CD14-positive monocyte (primary cell): ENCODE measurements at regions not wholly inside any gene's neighbourhood (a gene's known extent, or its start where the extent isn't known, plus 50 kb on each side); places are given as distances from the start of the nearest gene placed in this dataset.
"Not testable (repeated sequence)": the region's sequence is repeated elsewhere in the genome, so short reads cannot be mapped to it uniquely, and the experiment has no call there.

Source experiments
- DNase-seq, 3 donors: peaks; one replicate each; pipeline ENCODE4 v3.0.0-alpha.2; 2011 to 2022
- H2AFZ ChIP-seq: 2 replicates; pipeline ENCODE4 v1.6.0; 2012; ENCODE audit warnings: mild to moderate bottlenecking, low read depth, low read length, inconsistent platforms; ENCODE audit not compliant: insufficient read depth, poor library complexity, severe bottlenecking
- H3K27ac ChIP-seq, 2 donors: 1 replicate in 1 of 2; 2 replicates in 1 of 2; pipeline ENCODE4 v1.5.1; 2012 to 2013; ENCODE audit warnings: low read length in 2 of 2, control low read depth in 1 of 2, inconsistent platforms in 1 of 2, low read depth in 1 of 2, mild to moderate bottlenecking in 1 of 2
- H3K27me3 ChIP-seq, 2 donors: one replicate each; pipeline versions ENCODE4 v1.6.0 to v1.6.1; 2011 to 2013; ENCODE audit warnings: low read length in 2 of 2; ENCODE audit not compliant: control insufficient read depth in 2 of 2, insufficient read depth in 2 of 2
- H3K36me3 ChIP-seq, 2 donors: replicated peaks in 1 of 2; 1 replicate in 1 of 2; 2 replicates in 1 of 2; pipeline versions ENCODE4 v1.5.1 to v1.6.1; 2012 to 2013; ENCODE audit warnings: low read length in 2 of 2, control low read depth in 1 of 2, inconsistent platforms in 1 of 2, mild to moderate bottlenecking in 1 of 2; ENCODE audit not compliant: insufficient read depth in 2 of 2, control insufficient read depth in 1 of 2
- H3K4me1 ChIP-seq, 2 donors: 1 replicate in 1 of 2; 2 replicates in 1 of 2; pipeline versions ENCODE4 v1.5.1 to v1.6.1; 2012 to 2013; ENCODE audit warnings: low read length in 2 of 2, control low read depth in 1 of 2, inconsistent platforms in 1 of 2, mild to moderate bottlenecking in 1 of 2, moderate library complexity in 1 of 2; ENCODE audit not compliant: insufficient read depth in 2 of 2, control insufficient read depth in 1 of 2
- H3K4me2 ChIP-seq: replicated peaks from 2 replicates; pipeline ENCODE3; 2012; ENCODE audit warnings: low read length, moderate library complexity, mild to moderate bottlenecking; ENCODE audit not compliant: poor library complexity, severe bottlenecking; ENCODE audit errors: extremely low read depth
- H3K4me3 ChIP-seq, 3 experiments: fragments of 200-600 bp in 1 of 3; sonication (generic) in 1 of 3; replicated peaks in 1 of 3; 1 replicate in 2 of 3; 2 replicates in 1 of 3; pipeline ENCODE4 v1.5.1; 2011 to 2013; ENCODE audit warnings: low read length in 3 of 3, mild to moderate bottlenecking in 3 of 3, control low read depth in 2 of 3, low read depth in 2 of 3, inconsistent platforms in 1 of 3, moderate library complexity in 1 of 3
- H3K79me2 ChIP-seq: 2 replicates; pipeline ENCODE4 v1.6.0; 2012; ENCODE audit warnings: mild to moderate bottlenecking, control low read depth, inconsistent platforms, low read length, moderate library complexity; ENCODE audit not compliant: insufficient read depth
- H3K9ac ChIP-seq: 2 replicates; pipeline ENCODE4 v1.6.0; 2017; ENCODE audit warnings: low read length, mild to moderate bottlenecking; ENCODE audit not compliant: insufficient read depth, poor library complexity, severe bottlenecking
- H3K9me3 ChIP-seq, 2 donors: replicated peaks in 1 of 2; 1 replicate in 1 of 2; 2 replicates in 1 of 2; pipeline versions ENCODE4 v1.5.1 to v1.6.1; 2012 to 2013; ENCODE audit warnings: low read length in 2 of 2, control low read depth in 1 of 2; ENCODE audit not compliant: control insufficient read depth in 1 of 2, insufficient read depth in 1 of 2
- H4K20me1 ChIP-seq: 2 replicates; pipeline ENCODE4 v1.6.0; 2012; ENCODE audit warnings: mild to moderate bottlenecking, low read length, control low read depth, moderate library complexity; ENCODE audit not compliant: insufficient read depth
- H3K27ac Mint-ChIP-seq, 7 donors: one replicate each; pipeline ENCODE4 v1.8.0; 2020; ENCODE audit warnings: mild to moderate bottlenecking in 7 of 7, mixed read lengths in 7 of 7, moderate library complexity in 6 of 7, inconsistent platforms in 2 of 7
- H3K27me3 Mint-ChIP-seq, 3 donors: one replicate each; pipeline ENCODE4 v1.8.0; 2021 to 2022; ENCODE audit warnings: low read depth in 3 of 3, mild to moderate bottlenecking in 3 of 3, mixed read lengths in 3 of 3, moderate library complexity in 3 of 3, inconsistent platforms in 1 of 3
- H3K36me3 Mint-ChIP-seq, 2 donors: one replicate each; pipeline ENCODE4 v1.8.0; 2020; ENCODE audit warnings: mixed read lengths in 2 of 2, inconsistent platforms in 1 of 2, mild to moderate bottlenecking in 1 of 2
- H3K4me1 Mint-ChIP-seq: one replicate; pipeline ENCODE4 v1.8.0; 2020; ENCODE audit warnings: mild to moderate bottlenecking, mixed read lengths
- H3K4me3 Mint-ChIP-seq, 2 donors: one replicate each; pipeline ENCODE4 v1.8.0; 2020; ENCODE audit warnings: mild to moderate bottlenecking in 2 of 2, mixed read lengths in 2 of 2, moderate library complexity in 1 of 2
- H3K9me3 Mint-ChIP-seq, 7 donors: one replicate each; pipeline ENCODE4 v1.8.0; 2020 to 2022; ENCODE audit warnings: mixed read lengths in 7 of 7, mild to moderate bottlenecking in 6 of 7, moderate library complexity in 6 of 7, inconsistent platforms in 2 of 7
- CTCF ChIP-seq: fragments of 200-600 bp; IDR thresholded peaks from one replicate; pipeline ENCODE4 v1.8.0; 2022; ENCODE audit warnings: antibody characterized with exemption, mild to moderate bottlenecking
- WGBS: methylation state at CpG from one replicate; pipeline ENCODE4 v1.1.5; 2013; ENCODE audit warnings: missing lambda C conversion rate; ENCODE audit not compliant: insufficient coverage; 5-methylcytosine and 5-hydroxymethylcytosine counted together
- intact Hi-C, 2 donors: fragments of 100-400 bp; cut with micrococcal nuclease; formaldehyde crosslinking; loops; one replicate each; pipeline versions ENCODE4 v1.15.0 to v1.15.1; 2023

- H3K27ac ChIP-seq: no peak overlapping the region
Observed at GRCh38 chr12:9340422-9341259, 132.4 kb upstream of the PZP start.

GRCh38 chr12:9337656-9338055 lies 129.5 kb upstream of the PZP start:
- H3K9me3 ChIP-seq: peaks cover 0 to 18% of the 10 kb centered on the region in 2 donors
- TF ChIP-seq CTCF: no peak
- H3K79me2 ChIP-seq: no peaks in the 10 kb centered on the region
- Mint-ChIP-seq H3K9me3 (peaks cover 11 to 25% (median 18%) of the 10 kb centered on the region in 7 donors), H3K27ac (no peak overlapping the region), H3K36me3 (peaks cover 4 to 6% of the 10 kb centered on the region in 2 donors), H3K27me3 (peaks cover 0 to 3% (median 2%) of the 10 kb centered on the region in 3 donors), H3K4me1 (peaks cover 20% of the 10 kb centered on the region), H3K4me3 (no peak overlapping the region)
- no peak overlapping the region for H3K27ac ChIP-seq
- H3K9ac ChIP-seq: no peak overlapping the region
- H3K27me3 ChIP-seq: no peaks in the 10 kb centered on the region
- H3K4me2 ChIP-seq: no peak overlapping the region
- no peaks in the 10 kb centered on the region for H4K20me1 ChIP-seq
- intact Hi-C loops: no loop called here
- H3K4me1 ChIP-seq: peaks cover 20% of the 10 kb centered on the region in 2 donors
- H2AFZ ChIP-seq: no peak overlapping the region
- DNase-seq: no peak
- H3K4me3 ChIP-seq: no peak overlapping the region
- H3K36me3 ChIP-seq: no peaks in the 10 kb centered on the region

More at GRCh38 chr12:9340422-9341259, 132.4 kb upstream of the PZP start:
- H2AFZ ChIP-seq: no peak overlapping the region
- no peaks in the 10 kb centered on the region for H3K36me3 ChIP-seq
- DNase-seq: no peak
- Mint-ChIP-seq H3K4me1 (peaks cover 3% of the 10 kb centered on the region), H3K4me3 (no peak overlapping the region), H3K27ac (no peak overlapping the region), H3K9me3 (peaks cover 8 to 19% (median 17%) of the 10 kb centered on the region in 7 donors), H3K36me3 (peaks cover 4 to 6% of the 10 kb centered on the region in 2 donors), H3K27me3 (peaks cover 0 to 2% (median 2%) of the 10 kb centered on the region in 3 donors)
- H3K9ac ChIP-seq: no peak overlapping the region
- H3K4me3 ChIP-seq: no peak overlapping the region
- H3K9me3 ChIP-seq: peaks cover 0 to 15% of the 10 kb centered on the region in 2 donors
- intact Hi-C loops: no loop called here
- no peak for TF ChIP-seq CTCF
- H3K4me1 ChIP-seq: no peaks in the 10 kb centered on the region
- H4K20me1 ChIP-seq: no peaks in the 10 kb centered on the region
- no peak overlapping the region for H3K4me2 ChIP-seq
- H3K27me3 ChIP-seq: no peaks in the 10 kb centered on the region
- no peaks in the 10 kb centered on the region for H3K79me2 ChIP-seq
- 93% methylated on average over 4 of the region's 8 CpGs for WGBS

- H2AFZ ChIP-seq, H3K4me3 ChIP-seq, H4K20me1 ChIP-seq, H3K4me2 ChIP-seq, H3K4me3 Mint-ChIP-seq, H3K27ac ChIP-seq, H3K27me3 ChIP-seq, H3K27me3 Mint-ChIP-seq, intact Hi-C loops, H3K27ac Mint-ChIP-seq, H3K36me3 ChIP-seq, DNase-seq, H3K79me2 ChIP-seq, H3K36me3 Mint-ChIP-seq, H3K9ac ChIP-seq: not testable (repeated sequence)
- H3K4me1 ChIP-seq: peaks cover 21 to 22% of the 10 kb centered on the region in 2 donors
- 96% methylated on average over 4 of the region's 7 CpGs for WGBS
- H3K9me3 ChIP-seq: peaks cover 0 to 18% of the 10 kb centered on the region in 2 donors
- Mint-ChIP-seq H3K4me1 (peaks cover 20% of the 10 kb centered on the region), H3K9me3 (peaks cover 11 to 25% (median 18%) of the 10 kb centered on the region in 7 donors)
Observed at GRCh38 chr12:9336375-9337011, 128.3 kb upstream of the PZP start.
